K562 (cell line): ENCODE measurements at regions not wholly inside any gene's neighbourhood (a gene's known extent, or its start where the extent isn't known, plus 50 kb on each side); places are given as distances from the start of the nearest gene placed in this dataset.

Experiments
- CHD4 ChIP-seq: fragments of 200-600 bp; sonication (generic); IDR thresholded peaks from 3 replicates; pipeline ENCODE4 v1.6.1; 2012; ENCODE audit warnings: low read depth, mild to moderate bottlenecking, mixed read lengths, low read length, inconsistent platforms; ENCODE audit not compliant: insufficient read depth, insufficient replicate concordance, poor library complexity, severe bottlenecking
- CSDE1 ChIP-seq, 2 experiments: fragments of 450-650 bp; IDR thresholded peaks; 2 replicates each; pipeline ENCODE4 v1.6.1; 2016; ENCODE audit warnings: mild to moderate bottlenecking in 1 of 2
- EHMT2 ChIP-seq: fragments of 450-650 bp; IDR thresholded peaks from 2 replicates; pipeline ENCODE4 v1.6.1; 2018; ENCODE audit warnings: antibody characterized with exemption
- POLR2B ChIP-seq: fragments of 450-650 bp; IDR thresholded peaks from 2 replicates; pipeline ENCODE4 v1.6.1; 2018; ENCODE audit warnings: low read depth; ENCODE audit not compliant: partially characterized antibody
- TCF3 ChIP-seq: sonication (generic); formaldehyde crosslinking; IDR thresholded peaks from 2 replicates; pipeline ENCODE4 v1.4.0; 2020; ENCODE audit warnings: mild to moderate bottlenecking, missing genetic modification reagents
- TRIM28 ChIP-seq: fragments of 450-650 bp; IDR thresholded peaks from 2 replicates; pipeline ENCODE4 v1.6.1; 2017
- ZC3H4 ChIP-seq: sonication (generic); formaldehyde crosslinking; IDR thresholded peaks from 2 replicates; pipeline ENCODE4 v1.9.0; 2021; ENCODE audit warnings: missing genetic modification reagents, borderline replicate concordance
- ZNF274 ChIP-seq: IDR thresholded peaks from 2 replicates; pipeline ENCODE4 v1.6.1; 2011; ENCODE audit warnings: low read depth, mild to moderate bottlenecking, low read length, moderate library complexity, borderline replicate concordance
- TF ChIP-seq, protein P1 (sequence below): fragments of 450-650 bp; formaldehyde crosslinking; IDR thresholded peaks from 2 replicates; pipeline ENCODE4 v1.4.0; 2020; ENCODE audit warnings: mild to moderate bottlenecking, moderate library complexity
- TF ChIP-seq, protein P2 (sequence below): fragments of 250-450 bp; sonication (Bioruptor Pico); IDR thresholded peaks from 2 replicates; pipeline ENCODE4 v1.4.0; 2020
- TF ChIP-seq, protein P3 (sequence below): fragments of 250-450 bp; sonication (Bioruptor Pico); IDR thresholded peaks from 2 replicates; pipeline ENCODE4 v1.5.0; 2021; ENCODE audit warnings: mild to moderate bottlenecking, moderate library complexity
- TF ChIP-seq, protein P4 (sequence below): fragments of 200-800 bp; sonication (Bioruptor generic); IDR thresholded peaks from 2 replicates; pipeline ENCODE4 v1.6.1; 2016; ENCODE audit warnings: missing genetic modification characterization, missing compliant biosample characterization

DNA sequence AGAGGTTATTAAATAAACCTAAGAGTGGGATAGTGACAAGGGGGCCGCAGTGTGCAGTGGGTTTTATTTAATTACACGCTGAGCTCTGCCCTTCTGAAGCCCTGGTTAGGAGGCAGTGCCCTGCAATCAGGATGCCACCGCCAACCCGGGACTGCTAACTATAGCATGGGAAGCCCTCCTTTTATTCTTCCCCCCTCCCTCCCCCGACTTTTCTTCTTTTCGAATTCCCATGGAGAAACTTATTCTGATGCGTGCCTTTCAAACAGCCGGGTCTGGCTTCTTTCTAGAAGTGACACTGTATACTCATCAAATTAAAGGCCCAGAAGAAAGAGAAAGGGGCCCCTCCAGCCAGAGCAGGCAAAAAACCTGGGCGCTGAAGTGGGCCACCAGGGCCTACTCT lies 91.3 kb upstream of the ANO1 start (continued):
- TF ChIP-seq, protein P1, sequence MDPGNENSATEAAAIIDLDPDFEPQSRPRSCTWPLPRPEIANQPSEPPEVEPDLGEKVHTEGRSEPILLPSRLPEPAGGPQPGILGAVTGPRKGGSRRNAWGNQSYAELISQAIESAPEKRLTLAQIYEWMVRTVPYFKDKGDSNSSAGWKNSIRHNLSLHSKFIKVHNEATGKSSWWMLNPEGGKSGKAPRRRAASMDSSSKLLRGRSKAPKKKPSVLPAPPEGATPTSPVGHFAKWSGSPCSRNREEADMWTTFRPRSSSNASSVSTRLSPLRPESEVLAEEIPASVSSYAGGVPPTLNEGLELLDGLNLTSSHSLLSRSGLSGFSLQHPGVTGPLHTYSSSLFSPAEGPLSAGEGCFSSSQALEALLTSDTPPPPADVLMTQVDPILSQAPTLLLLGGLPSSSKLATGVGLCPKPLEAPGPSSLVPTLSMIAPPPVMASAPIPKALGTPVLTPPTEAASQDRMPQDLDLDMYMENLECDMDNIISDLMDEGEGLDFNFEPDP = no peak
- TF ChIP-seq TRIM28 = no peak
- TF ChIP-seq, protein P2, sequence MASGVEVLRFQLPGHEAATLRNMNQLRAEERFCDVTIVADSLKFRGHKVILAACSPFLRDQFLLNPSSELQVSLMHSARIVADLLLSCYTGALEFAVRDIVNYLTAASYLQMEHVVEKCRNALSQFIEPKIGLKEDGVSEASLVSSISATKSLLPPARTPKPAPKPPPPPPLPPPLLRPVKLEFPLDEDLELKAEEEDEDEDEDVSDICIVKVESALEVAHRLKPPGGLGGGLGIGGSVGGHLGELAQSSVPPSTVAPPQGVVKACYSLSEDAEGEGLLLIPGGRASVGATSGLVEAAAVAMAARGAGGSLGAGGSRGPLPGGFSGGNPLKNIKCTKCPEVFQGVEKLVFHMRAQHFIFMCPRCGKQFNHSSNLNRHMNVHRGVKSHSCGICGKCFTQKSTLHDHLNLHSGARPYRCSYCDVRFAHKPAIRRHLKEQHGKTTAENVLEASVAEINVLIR (CRISPR knock-in tag) = no peak
- TF ChIP-seq EHMT2 = no peak
- TF ChIP-seq, protein P3, sequence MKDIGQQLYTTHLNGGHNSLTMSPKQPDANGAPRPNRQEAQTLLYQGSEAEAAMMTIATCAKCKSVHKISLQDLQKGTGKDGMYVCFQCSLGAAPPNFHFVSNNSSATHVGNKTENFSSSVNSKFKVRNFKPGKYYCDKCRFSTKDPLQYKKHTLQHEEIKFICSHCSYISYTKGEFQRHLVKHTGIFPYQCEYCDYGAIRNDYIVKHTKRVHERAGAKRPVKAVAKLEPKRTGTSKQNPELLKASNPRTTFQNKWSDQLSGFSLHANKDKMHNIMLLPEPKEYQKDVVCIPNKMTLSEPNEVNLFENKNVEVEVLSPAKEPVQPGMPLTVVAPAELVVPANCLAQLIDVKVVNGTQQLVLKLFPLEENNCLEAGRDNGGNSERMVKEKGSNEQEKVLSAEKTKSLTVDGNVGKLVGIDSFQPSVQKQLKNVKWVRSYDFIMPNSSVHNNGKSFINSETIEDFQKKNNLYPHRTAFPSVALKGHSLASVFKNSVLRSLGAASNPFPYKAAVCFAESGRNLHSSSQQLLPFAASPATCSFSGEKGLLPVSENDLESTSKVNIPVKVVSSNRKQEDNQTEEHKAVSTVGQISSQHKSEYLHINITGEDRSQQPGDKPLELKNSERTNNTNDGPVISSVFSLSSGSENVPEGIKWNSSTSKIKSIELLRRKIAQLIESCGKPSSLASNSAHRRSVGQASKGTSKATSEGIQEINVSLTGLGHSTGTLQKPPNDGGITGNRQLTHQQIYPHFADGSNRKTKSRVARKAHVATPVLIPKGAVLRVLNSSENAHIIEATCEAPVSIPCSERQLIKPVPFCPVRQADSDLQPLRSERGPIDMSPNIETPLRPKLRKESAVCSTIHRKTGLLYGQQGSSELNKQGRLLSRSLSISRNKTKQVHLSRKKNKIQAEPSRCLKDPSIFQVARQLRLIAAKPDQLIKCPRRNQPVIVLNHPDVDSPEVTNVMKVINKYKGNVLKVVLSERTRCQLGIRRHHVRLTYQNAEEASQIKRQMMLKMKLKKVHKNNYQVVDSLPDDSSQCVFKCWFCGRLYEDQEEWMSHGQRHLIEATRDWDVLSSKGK (CRISPR knock-in tag) = no peak
- TF ChIP-seq, protein P4, sequence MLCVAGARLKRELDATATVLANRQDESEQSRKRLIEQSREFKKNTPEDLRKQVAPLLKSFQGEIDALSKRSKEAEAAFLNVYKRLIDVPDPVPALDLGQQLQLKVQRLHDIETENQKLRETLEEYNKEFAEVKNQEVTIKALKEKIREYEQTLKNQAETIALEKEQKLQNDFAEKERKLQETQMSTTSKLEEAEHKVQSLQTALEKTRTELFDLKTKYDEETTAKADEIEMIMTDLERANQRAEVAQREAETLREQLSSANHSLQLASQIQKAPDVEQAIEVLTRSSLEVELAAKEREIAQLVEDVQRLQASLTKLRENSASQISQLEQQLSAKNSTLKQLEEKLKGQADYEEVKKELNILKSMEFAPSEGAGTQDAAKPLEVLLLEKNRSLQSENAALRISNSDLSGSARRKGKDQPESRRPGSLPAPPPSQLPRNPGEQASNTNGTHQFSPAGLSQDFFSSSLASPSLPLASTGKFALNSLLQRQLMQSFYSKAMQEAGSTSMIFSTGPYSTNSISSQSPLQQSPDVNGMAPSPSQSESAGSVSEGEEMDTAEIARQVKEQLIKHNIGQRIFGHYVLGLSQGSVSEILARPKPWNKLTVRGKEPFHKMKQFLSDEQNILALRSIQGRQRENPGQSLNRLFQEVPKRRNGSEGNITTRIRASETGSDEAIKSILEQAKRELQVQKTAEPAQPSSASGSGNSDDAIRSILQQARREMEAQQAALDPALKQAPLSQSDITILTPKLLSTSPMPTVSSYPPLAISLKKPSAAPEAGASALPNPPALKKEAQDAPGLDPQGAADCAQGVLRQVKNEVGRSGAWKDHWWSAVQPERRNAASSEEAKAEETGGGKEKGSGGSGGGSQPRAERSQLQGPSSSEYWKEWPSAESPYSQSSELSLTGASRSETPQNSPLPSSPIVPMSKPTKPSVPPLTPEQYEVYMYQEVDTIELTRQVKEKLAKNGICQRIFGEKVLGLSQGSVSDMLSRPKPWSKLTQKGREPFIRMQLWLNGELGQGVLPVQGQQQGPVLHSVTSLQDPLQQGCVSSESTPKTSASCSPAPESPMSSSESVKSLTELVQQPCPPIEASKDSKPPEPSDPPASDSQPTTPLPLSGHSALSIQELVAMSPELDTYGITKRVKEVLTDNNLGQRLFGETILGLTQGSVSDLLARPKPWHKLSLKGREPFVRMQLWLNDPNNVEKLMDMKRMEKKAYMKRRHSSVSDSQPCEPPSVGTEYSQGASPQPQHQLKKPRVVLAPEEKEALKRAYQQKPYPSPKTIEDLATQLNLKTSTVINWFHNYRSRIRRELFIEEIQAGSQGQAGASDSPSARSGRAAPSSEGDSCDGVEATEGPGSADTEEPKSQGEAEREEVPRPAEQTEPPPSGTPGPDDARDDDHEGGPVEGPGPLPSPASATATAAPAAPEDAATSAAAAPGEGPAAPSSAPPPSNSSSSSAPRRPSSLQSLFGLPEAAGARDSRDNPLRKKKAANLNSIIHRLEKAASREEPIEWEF = no peak
- TF ChIP-seq CHD4 = no peak
- TF ChIP-seq ZC3H4 (CRISPR knock-in tag) = no peak
- TF ChIP-seq TCF3 (CRISPR knock-in tag) = no peak
- TF ChIP-seq ZNF274 = no peak
- TF ChIP-seq POLR2B = no peak
- no peak for TF ChIP-seq CSDE1 (IDR thresholded peaks at IDR 0.05)
